NT2/D1 (cell line): ENCODE measurements at regions not wholly inside any gene's neighbourhood (a gene's known extent, or its start where the extent isn't known, plus 50 kb on each side); places are given as distances from the start of the nearest gene placed in this dataset.

Source experiments
- DNase-seq: peaks from one replicate; pipeline ENCODE4 v3.0.0-alpha.2; 2011; ENCODE audit warnings: low read depth, low spot score
- H3K27me3 ChIP-seq: 2 replicates; pipeline ENCODE4 v1.6.0; 2011; ENCODE audit warnings: mild to moderate bottlenecking; ENCODE audit not compliant: insufficient read length, insufficient read depth
- H3K36me3 ChIP-seq: 2 replicates; pipeline ENCODE4 v1.6.1; 2011; ENCODE audit warnings: mild to moderate bottlenecking, low read length, mixed read lengths; ENCODE audit not compliant: insufficient read depth, insufficient read length
- H3K4me1 ChIP-seq: 2 replicates; pipeline ENCODE4 v1.5.1; 2011; ENCODE audit not compliant: insufficient read depth, insufficient read length
- H3K4me3 ChIP-seq: 2 replicates; pipeline ENCODE4 v1.5.1; 2011; ENCODE audit warnings: low read depth; ENCODE audit not compliant: insufficient read length
- H3K9ac ChIP-seq: 2 replicates; pipeline ENCODE4 v1.6.0; 2011; ENCODE audit warnings: low read depth; ENCODE audit not compliant: insufficient read length
- H3K9me3 ChIP-seq: 2 replicates; pipeline ENCODE4 v1.5.1; 2011; ENCODE audit warnings: mild to moderate bottlenecking, low read length; ENCODE audit not compliant: insufficient read depth
- SUZ12 ChIP-seq: IDR thresholded peaks from 2 replicates; pipeline ENCODE4 v1.6.1; 2011; ENCODE audit not compliant: insufficient read length, insufficient read depth; ENCODE audit errors: extremely low read depth
- YY1 ChIP-seq: IDR thresholded peaks from 2 replicates; pipeline ENCODE4 v1.6.1; 2011; ENCODE audit not compliant: insufficient read length, insufficient read depth
- ZNF274 ChIP-seq: IDR thresholded peaks from 2 replicates; pipeline ENCODE4 v1.6.1; 2011; ENCODE audit warnings: mild to moderate bottlenecking, low read depth, low read length

GRCh38 chr2:240253583-240254145 is 113.2 kb upstream of the OTOS start:
- DNase-seq: no peak
- Histone ChIP-seq H3K4me1 (peaks cover 30% of the 10 kb centered on the region), H3K36me3 (no peaks in the 10 kb centered on the region), H3K9ac (no peak overlapping the region), H3K9me3 (peaks cover 15% of the 10 kb centered on the region; the same call in 1 of the 2 replicates), H3K27me3 (peaks cover 3% of the 10 kb centered on the region), H3K4me3 (no peak overlapping the region)
- TF ChIP-seq SUZ12 (no peak), YY1 (no peak), ZNF274 (no peak)

- Histone ChIP-seq H3K27me3 (peaks cover 3% of the 10 kb centered on the region), H3K9me3 (peaks cover 15% of the 10 kb centered on the region; the same call in 1 of the 2 replicates), H3K36me3 (no peaks in the 10 kb centered on the region), H3K4me1 (peaks cover 29% of the 10 kb centered on the region), H3K9ac (no peak overlapping the region), H3K4me3 (no peak overlapping the region)
- TF ChIP-seq SUZ12 (no peak), YY1 (no peak), ZNF274 (no peak)
- DNase-seq: no peak
Observed at GRCh38 chr2:240254337-240255164, 114.1 kb upstream of the OTOS start.

- no peak for DNase-seq
- TF ChIP-seq YY1: no peak
- no peak for TF ChIP-seq SUZ12
- TF ChIP-seq ZNF274: no peak
- Histone ChIP-seq H3K36me3 (no peaks in the 10 kb centered on the region), H3K9ac (no peak overlapping the region), H3K9me3 (peaks cover 15% of the 10 kb centered on the region; the same call in 1 of the 2 replicates), H3K4me3 (no peak overlapping the region), H3K27me3 (peaks cover 3% of the 10 kb centered on the region), H3K4me1 (peaks cover 23% of the 10 kb centered on the region)
Observed at GRCh38 chr2:240255165-240255491, 114.7 kb upstream of the OTOS start.

- H3K9ac ChIP-seq: no peak overlapping the region
- H3K4me1 ChIP-seq: peaks cover 14% of the 10 kb centered on the region
- TF ChIP-seq YY1 (no peak), SUZ12 (no peak), ZNF274 (no peak)
- no peaks in the 10 kb centered on the region for H3K36me3 ChIP-seq
- H3K9me3 ChIP-seq: peaks cover 17% of the 10 kb centered on the region; the same call in 1 of the 2 replicates
- peaks cover 3% of the 10 kb centered on the region for H3K27me3 ChIP-seq
- no peak overlapping the region for H3K4me3 ChIP-seq
- peak; percentile 38 for DNase-seq
Observed at GRCh38 chr2:240255811-240256703, 115.6 kb upstream of the OTOS start.

GRCh38 chr2:240256704-240257637 is 116.5 kb upstream of the OTOS start:
- H3K4me1 ChIP-seq: peaks cover 8% of the 10 kb centered on the region
- no peak overlapping the region for H3K9ac ChIP-seq
- H3K27me3 ChIP-seq: peaks cover 3% of the 10 kb centered on the region
- no peak overlapping the region for H3K4me3 ChIP-seq
- no peak for TF ChIP-seq SUZ12
- no peak for TF ChIP-seq YY1
- no peak for TF ChIP-seq ZNF274
- peaks cover 26% of the 10 kb centered on the region for H3K9me3 ChIP-seq
- no peak for DNase-seq
- no peaks in the 10 kb centered on the region for H3K36me3 ChIP-seq

- Histone ChIP-seq H3K27me3 (peaks cover 3% of the 10 kb centered on the region), H3K9ac (no peak overlapping the region), H3K4me1 (peaks cover 3% of the 10 kb centered on the region), H3K9me3 (peaks cover 37% of the 10 kb centered on the region), H3K36me3 (no peaks in the 10 kb centered on the region), H3K4me3 (no peak overlapping the region)
- no peak for DNase-seq
- no peak for TF ChIP-seq ZNF274
- no peak for TF ChIP-seq YY1
- no peak for TF ChIP-seq SUZ12
Observed at GRCh38 chr2:240257940-240258580, 117.6 kb upstream of the OTOS start.
